A549 (cell line): ENCODE measurements at regions not wholly inside any gene's neighbourhood (a gene's known extent, or its start where the extent isn't known, plus 50 kb on each side); places are given as distances from the start of the nearest gene placed in this dataset.

Experiments
- ATAC-seq, 2 experiments: fragments of 200-7000 bp in 1 of 2; fragments of >200 bp in 1 of 2; cut with Nextera tagmentation in 1 of 2; cut with Tn5 transposase in 1 of 2; 3 replicates each; pipeline versions ENCODE4 v1.8.0 to v1.9.1; 2018 to 2020; ENCODE audit warnings: mild to moderate bottlenecking in 1 of 2, moderate library complexity in 1 of 2
- CTCF ChIA-PET: fragments of 300-600 bp; sonication (Branson Sonifier 250); formaldehyde crosslinking; extraction: SDS; loops from one replicate; lab custom pipeline; 2021; ENCODE audit warnings: antibody characterized with exemption, inconsistent platforms; lab: Yijun Ruan, JAX
- POLR2A ChIA-PET: fragments of 350-600 bp; formaldehyde crosslinking; extraction: SDS; loops from one replicate; lab custom pipeline; 2021; ENCODE audit warnings: antibody characterized with exemption, inconsistent platforms; lab: Yijun Ruan, JAX
- DNase-seq, 2 experiments: peaks; one replicate each; pipeline versions ENCODE4 v3.0.0 to v3.0.0-alpha.2; 2011 to 2016; ENCODE audit warnings: low read depth in 1 of 2, low spot score in 1 of 2
- FAIRE-seq: peaks from 2 replicates; lab custom pipeline; 2011; peaks lifted over from hg19 to GRCh38; lab: Jason Lieb, UNC
- H3K27ac ChIP-seq, 2 experiments: fragments of >200 bp; sonication (Bioruptor Twin); formaldehyde crosslinking; 3 replicates each; pipeline ENCODE4 v1.5.1; 2016 to 2017
- H3K4me1 ChIP-seq: fragments of >200 bp; sonication (Bioruptor Twin); formaldehyde crosslinking; 3 replicates; pipeline ENCODE4 v1.6.1; 2016
- H3K4me2 ChIP-seq: fragments of >200 bp; sonication (Bioruptor Twin); formaldehyde crosslinking; 3 replicates; pipeline ENCODE4 v1.6.1; 2016
- H3K4me3 ChIP-seq: fragments of >200 bp; sonication (Bioruptor Twin); formaldehyde crosslinking; 3 replicates; pipeline ENCODE4 v1.5.1; 2016
- H3K9me3 ChIP-seq: fragments of >200 bp; sonication (Bioruptor Twin); formaldehyde crosslinking; 3 replicates; pipeline ENCODE4 v1.6.1; 2016
- ATOH8 ChIP-seq: fragments of 250-450 bp; sonication (Bioruptor Pico); IDR thresholded peaks from 2 replicates; pipeline ENCODE4 v1.5.0; 2020; ENCODE audit warnings: low read depth, mild to moderate bottlenecking, moderate library complexity
- CBX2 ChIP-seq: fragments of 200-600 bp; sonication (generic); IDR thresholded peaks from 2 replicates; pipeline ENCODE4 v1.6.1; 2016; ENCODE audit warnings: low read depth, mild to moderate bottlenecking, borderline replicate concordance
- CBX8 ChIP-seq: fragments of 200-600 bp; sonication (generic); IDR thresholded peaks from 2 replicates; pipeline ENCODE4 v1.6.1; 2016
- CHD2 ChIP-seq: fragments of 150-350 bp; IDR thresholded peaks from 2 replicates; pipeline ENCODE4 v1.6.1; 2014; ENCODE audit warnings: low read length; ENCODE audit not compliant: partially characterized antibody
- CHD4 ChIP-seq: fragments of 200-600 bp; sonication (generic); IDR thresholded peaks from 2 replicates; pipeline ENCODE4 v1.6.1; 2016; ENCODE audit warnings: antibody characterized with exemption, mild to moderate bottlenecking, borderline replicate concordance
- GATA3 ChIP-seq: IDR thresholded peaks from 2 replicates; pipeline ENCODE4 v1.6.1; 2012; ENCODE audit warnings: borderline replicate concordance
- HDAC2 ChIP-seq: fragments of 200-600 bp; sonication (generic); IDR thresholded peaks from 2 replicates; pipeline ENCODE4 v1.6.1; 2016
- JUNB ChIP-seq: fragments of >200 bp; sonication (Bioruptor Twin); formaldehyde crosslinking; IDR thresholded peaks from 2 replicates; pipeline ENCODE4 v1.6.1; 2016
- MAZ ChIP-seq: fragments of 150-350 bp; IDR thresholded peaks from 2 replicates; pipeline ENCODE4 v1.6.1; 2014; ENCODE audit warnings: antibody characterized with exemption, low read depth, low read length, borderline replicate concordance
- NPAS2 ChIP-seq: fragments of 250-450 bp; sonication (Bioruptor Pico); IDR thresholded peaks from 2 replicates; pipeline ENCODE4 v1.8.0; 2022; ENCODE audit warnings: mild to moderate bottlenecking, moderate library complexity, borderline replicate concordance
- NR3C1 ChIP-seq: fragments of >200 bp; sonication (Bioruptor Twin); formaldehyde crosslinking; IDR thresholded peaks from 3 replicates; pipeline ENCODE4 v1.6.1; 2017
- POLR2A ChIP-seq: IDR thresholded peaks from 2 replicates; pipeline ENCODE4 v1.6.1; 2012; ENCODE audit warnings: mild to moderate bottlenecking, low read length
- RCOR1 ChIP-seq: fragments of 150-350 bp; IDR thresholded peaks from 2 replicates; pipeline ENCODE4 v1.6.1; 2014; ENCODE audit warnings: antibody characterized with exemption, low read length, low read depth
- SMC3 ChIP-seq: fragments of >200 bp; sonication (Bioruptor Twin); formaldehyde crosslinking; IDR thresholded peaks from 3 replicates; pipeline ENCODE4 v1.6.1; 2018; ENCODE audit warnings: inconsistent platforms
- TFCP2L1 ChIP-seq: fragments of 250-450 bp; sonication (Bioruptor Pico); IDR thresholded peaks from 2 replicates; pipeline ENCODE4 v1.5.0; 2021; ENCODE audit warnings: mild to moderate bottlenecking
- TP53 ChIP-seq: fragments of 250-450 bp; sonication (Bioruptor Pico); IDR thresholded peaks from 2 replicates; pipeline ENCODE4 v1.5.0; 2021; ENCODE audit warnings: mild to moderate bottlenecking, moderate library complexity
- USF2 ChIP-seq: fragments of 450-650 bp; IDR thresholded peaks from 2 replicates; pipeline ENCODE4 v1.6.1; 2014; ENCODE audit warnings: antibody characterized with exemption
- ZC3H11A ChIP-seq: fragments of 450-650 bp; IDR thresholded peaks from 2 replicates; pipeline ENCODE4 v1.6.1; 2014; ENCODE audit warnings: antibody characterized with exemption, mild to moderate bottlenecking
- ZNF302 ChIP-seq: fragments of 250-450 bp; sonication (Bioruptor Pico); IDR thresholded peaks from 2 replicates; pipeline ENCODE4 v1.9.0; 2021; ENCODE audit warnings: inconsistent platforms, mild to moderate bottlenecking, moderate library complexity
- ZSCAN20 ChIP-seq: fragments of 250-450 bp; sonication (Bioruptor Pico); IDR thresholded peaks from 2 replicates; pipeline ENCODE4 v1.8.0; 2022; ENCODE audit warnings: mild to moderate bottlenecking, moderate library complexity
- WGBS: methylation state at CpG from one replicate; pipeline ENCODE4 v1.1.6; 2017; ENCODE audit errors: missing lambda C conversion rate; 5-methylcytosine and 5-hydroxymethylcytosine counted together

- Histone ChIP-seq H3K4me2 (no peak overlapping the region), H3K9me3 (no peaks in the 10 kb centered on the region), H3K4me3 (no peak overlapping the region), H3K27ac (no peak overlapping the region), H3K4me1 (peaks cover 7% of the 10 kb centered on the region; the same call in 1 of the 3 replicates)
- DNase-seq (no peak), FAIRE-seq (no peak), ATAC-seq (no peak)
- ChIA-PET CTCF (interaction anchor here (0.6 to 1.9 kb wide), 7 partner anchors 11 to 248 kb away, joined by 3 to 6 read pairs (median 3); partner anchors contain the start of gene TPM1), POLR2A (no interaction called here)
- TF ChIP-seq POLR2A (no peak), NR3C1 (no peak), CBX8 (no peak), HDAC2 (no peak)
- TF ChIP-seq, all 56 proteins: peak for 0
- 90% methylated on average over 2 of the region's 2 CpGs for WGBS
Observed at GRCh38 chr15:62832231-62832630, 210.3 kb upstream of the TPM1 start.

GRCh38 chr15:62833646-62834045, 208.9 kb upstream of the TPM1 start:
- ChIA-PET CTCF (interaction anchor here (0.7 to 1.4 kb wide), 4 partner anchors 14 to 79 kb away, joined by 3 read pairs; no protein-coding TSS in a partner anchor), POLR2A (no interaction called here)
- WGBS, result 91% methylated on average over 12 of the region's 12 CpGs

GRCh38 chr15:62834686-62835329, 207.7 kb upstream of the TPM1 start:
- Histone ChIP-seq H3K4me2 (no peak overlapping the region), H3K4me1 (no peaks in the 10 kb centered on the region), H3K27ac (no peak overlapping the region), H3K9me3 (no peaks in the 10 kb centered on the region), H3K4me3 (no peak overlapping the region)
- no peak for ATAC-seq
- WGBS, result 97% methylated on average over 7 of the region's 7 CpGs
- DNase-seq, result no peak
- CTCF ChIA-PET, result no interaction called here
- FAIRE-seq, result no peak
- TF ChIP-seq RCOR1, result no peak
- no peak for TF ChIP-seq MAZ
- no peak for TF ChIP-seq JUNB
- TF ChIP-seq CBX8, result no peak
- TF ChIP-seq ZNF302 (CRISPR knock-in tag), result no peak
- TF ChIP-seq TP53 (CRISPR knock-in tag), result no peak
- no peak for TF ChIP-seq CBX2
- no peak for TF ChIP-seq CHD4
- no peak for TF ChIP-seq SMC3
- no peak for TF ChIP-seq USF2
- no peak for TF ChIP-seq POLR2A
- TF ChIP-seq GATA3, result no peak
- TF ChIP-seq ZC3H11A, result no peak
- TF ChIP-seq TFCP2L1 (CRISPR knock-in tag), result no peak
- TF ChIP-seq CHD2, result no peak
- POLR2A ChIA-PET, result no interaction called here

More at GRCh38 chr15:62833646-62834045, 208.9 kb upstream of the TPM1 start:
- H3K4me1 ChIP-seq, result no peaks in the 10 kb centered on the region
- H3K4me3 ChIP-seq, result no peak overlapping the region
- no peak for ATAC-seq
- H3K4me2 ChIP-seq, result no peak overlapping the region
- no peak overlapping the region; a peak in 1 of 6 replicates for H3K27ac ChIP-seq
- no peak for DNase-seq
- no peaks in the 10 kb centered on the region for H3K9me3 ChIP-seq
- FAIRE-seq, result no peak
- no peak for TF ChIP-seq NPAS2

- no peak for TF ChIP-seq ATOH8 (CRISPR knock-in tag)
- no peak for TF ChIP-seq ZSCAN20 (CRISPR knock-in tag)
- H3K4me1 ChIP-seq, result no peaks in the 10 kb centered on the region
- CTCF ChIA-PET, result no interaction called here
Observed at GRCh38 chr15:62835351-62835750, 207.2 kb upstream of the TPM1 start.

More at GRCh38 chr15:62835351-62835750, 207.2 kb upstream of the TPM1 start:
- FAIRE-seq, result no peak
- no peak for DNase-seq
- WGBS, result 90% methylated on average over 8 of the region's 8 CpGs
- POLR2A ChIA-PET, result no interaction called here
- no peak for ATAC-seq
- H3K4me2 ChIP-seq, result no peak overlapping the region
- no peak overlapping the region for H3K4me3 ChIP-seq
- no peaks in the 10 kb centered on the region for H3K9me3 ChIP-seq
- 0 out of 6 replicates have a peak overlapping the region, but pooled peaks of 1 of the 2 experiments have one; percentile 2 for H3K27ac ChIP-seq
